K562 (cell line): ENCODE measurements at regions not wholly inside any gene's neighbourhood (a gene's known extent, or its start where the extent isn't known, plus 50 kb on each side); places are given as distances from the start of the nearest gene placed in this dataset.
A peak's percentile ranks its signal among the peaks of the same experiment; 100 is the strongest.

Experiments used
- ATAC-seq: fragments of 200-7000 bp; cut with Tn5 transposase; 3 replicates; pipeline ENCODE4 v1.9.1; 2020; ENCODE audit warnings: moderate library complexity
- BruUV-seq: library from RNA; stranded (reverse); fragments of 400-500 nt; replicated peaks from 2 replicates; lab custom pipeline; 2021; lab: Mats Ljungman, UMichigan
- CTCF ChIA-PET: fragments of 300-600 bp; formaldehyde crosslinking; extraction: SDS; loops from one replicate; lab custom pipeline; 2021; ENCODE audit warnings: low intra/inter-chr PET ratio; lab: Yijun Ruan, JAX
- POLR2A ChIA-PET: fragments of 300-600, 350-650 bp; sonication (Branson Sonifier 250); formaldehyde crosslinking; extraction: SDS; loops from one replicate; lab custom pipeline; 2021; ENCODE audit warnings: antibody characterized with exemption, inconsistent platforms; lab: Yijun Ruan, JAX
- DNase-seq, 4 experiments: peaks; one replicate each; pipeline versions ENCODE4 v3.0.0 to v3.0.0-alpha.2; 2011 to 2018; ENCODE audit warnings: low spot score in 3 of 4, mixed read lengths in 3 of 4; ENCODE audit errors: extremely low read depth in 1 of 4
- FAIRE-seq: peaks from 2 replicates; lab custom pipeline; 2011; peaks lifted over from hg19 to GRCh38; lab: Jason Lieb, UNC
- H2AFZ ChIP-seq: 2 replicates; pipeline ENCODE4 v1.6.0; 2011; ENCODE audit warnings: low read depth, low read length, control low read depth, inconsistent platforms
- H3K27ac ChIP-seq: fragments of 200-600 bp; 3 replicates; pipeline ENCODE4 v1.8.0; 2011; ENCODE audit warnings: low read depth, mild to moderate bottlenecking, control low read depth, inconsistent platforms, low read length, moderate library complexity, mixed read lengths; ENCODE audit errors: extremely low read depth
- H3K27me3 ChIP-seq, 2 experiments: fragments of 300-600 bp in 1 of 2; 2 replicates in 1 of 2; 3 replicates in 1 of 2; pipeline versions ENCODE4 v1.6.0 to v1.8.0; 2011; ENCODE audit warnings: inconsistent platforms in 2 of 2, low read length in 2 of 2, mild to moderate bottlenecking in 1 of 2, mixed read lengths in 1 of 2, moderate library complexity in 1 of 2; ENCODE audit not compliant: control insufficient read depth in 2 of 2, insufficient read depth in 2 of 2
- H3K36me3 ChIP-seq: fragments of 300-600 bp; 3 replicates; pipeline ENCODE4 v1.8.0; 2011; ENCODE audit warnings: mild to moderate bottlenecking, low read length, inconsistent platforms; ENCODE audit not compliant: control insufficient read depth, insufficient read depth
- H3K4me1 ChIP-seq, 2 experiments: fragments of 200-600 bp in 1 of 2; replicated peaks in 1 of 2; 2 replicates in 1 of 2; 3 replicates in 1 of 2; pipeline versions ENCODE4 v1.5.1 to v1.8.0; 2011; ENCODE audit warnings: inconsistent platforms in 2 of 2, low read length in 2 of 2, mild to moderate bottlenecking in 1 of 2, mixed read lengths in 1 of 2, moderate library complexity in 1 of 2; ENCODE audit not compliant: control insufficient read depth in 2 of 2, insufficient read depth in 2 of 2
- H3K4me2 ChIP-seq: 2 replicates; pipeline ENCODE4 v1.6.1; 2011; ENCODE audit warnings: low read length, control low read depth, inconsistent platforms, mixed read lengths; ENCODE audit not compliant: insufficient read depth
- H3K4me3 ChIP-seq: fragments of 200-600 bp; sonication (generic), shearing (Covaris generic); 2 replicates; pipeline ENCODE4 v1.5.1; 2016; ENCODE audit warnings: control low read depth, inconsistent platforms
- H3K79me2 ChIP-seq: fragments of 200-600 bp; 3 replicates; pipeline ENCODE4 v1.8.0; 2011; ENCODE audit warnings: low read length, inconsistent platforms; ENCODE audit not compliant: control insufficient read depth, insufficient read depth
- H3K9ac ChIP-seq, 2 experiments: 2 replicates each; pipeline versions ENCODE4 v1.6.0 to v1.6.1; 2011; ENCODE audit warnings: low read depth in 2 of 2, low read length in 2 of 2, control low read depth in 1 of 2, inconsistent platforms in 1 of 2, mild to moderate bottlenecking in 1 of 2, mixed read lengths in 1 of 2; ENCODE audit not compliant: insufficient read depth in 1 of 2
- H3K9me1 ChIP-seq: one replicate; pipeline ENCODE4 v1.6.0; 2011; ENCODE audit warnings: inconsistent platforms, mild to moderate bottlenecking, low read length, moderate library complexity; ENCODE audit not compliant: control insufficient read depth, insufficient read depth
- H3K9me3 ChIP-seq: replicated peaks from 2 replicates; pipeline ENCODE4 v1.5.1; 2011; ENCODE audit warnings: low read depth, low read length, inconsistent platforms; ENCODE audit not compliant: control insufficient read depth, insufficient read depth
- H4K20me1 ChIP-seq: replicated peaks from 2 replicates; pipeline ENCODE4 v1.6.1; 2011; ENCODE audit warnings: low read length, inconsistent platforms, mixed read lengths; ENCODE audit not compliant: control insufficient read depth, insufficient read depth
- EHMT2 ChIP-seq: fragments of 450-650 bp; IDR thresholded peaks from 2 replicates; pipeline ENCODE4 v1.6.1; 2018; ENCODE audit warnings: antibody characterized with exemption
- MEF2D ChIP-seq: conservative IDR thresholded peaks from 2 replicates; pipeline ENCODE4 v1.6.1; 2016; ENCODE audit warnings: low read depth, missing genetic modification characterization, missing compliant biosample characterization
- REST ChIP-seq, 2 experiments: fragments of 450-650 bp; formaldehyde crosslinking in 1 of 2; IDR thresholded peaks; 2 replicates each; pipeline versions ENCODE4 v1.4.0 to v1.6.1; 2014 to 2020; ENCODE audit warnings: mild to moderate bottlenecking in 2 of 2, borderline replicate concordance in 1 of 2, low read depth in 1 of 2
- TAF7 ChIP-seq: fragments of 450-650 bp; IDR thresholded peaks from 2 replicates; pipeline ENCODE4 v1.6.1; 2016; ENCODE audit warnings: missing genetic modification characterization, missing compliant biosample characterization
- WGBS: fragments of 100-300 bp; shearing (Covaris generic); methylation state at CpG from one replicate; pipeline ENCODE4 v1.1.6; 2016; ENCODE audit warnings: low coverage, mixed read lengths; ENCODE audit not compliant: insufficient coverage; ENCODE audit errors: missing lambda C conversion rate; 5-methylcytosine and 5-hydroxymethylcytosine counted together
- in situ Hi-C: fragments of 300-500 bp; cut with MboI; formaldehyde crosslinking; loops from 4 replicates; pipeline ENCODE4 v1.15.0; 2018; ENCODE audit warnings: inconsistent platforms, mixed read lengths
- intact Hi-C: fragments of 100-400 bp; cut with micrococcal nuclease; formaldehyde crosslinking; loops from 2 replicates; pipeline ENCODE4 v1.14.2; 2022

GRCh38 chr2:94762600-94762999 is 108.6 kb upstream of the TEKT4 start:
- Histone ChIP-seq H3K36me3 (no peaks in the 10 kb centered on the region), H3K27ac (no peak overlapping the region), H3K9me1 (no peaks in the 10 kb centered on the region), H3K79me2 (no peaks in the 10 kb centered on the region), H3K4me2 (no peak overlapping the region), H3K4me3 (no peak overlapping the region), H4K20me1 (no peaks in the 10 kb centered on the region), H2AFZ (no peak overlapping the region), H3K9ac (no peak overlapping the region), H3K27me3 (no peaks in the 10 kb centered on the region), H3K9me3 (no peaks in the 10 kb centered on the region), H3K4me1 (no peaks in the 10 kb centered on the region)
- no peak for TF ChIP-seq TAF7 (tag)
- no peak for TF ChIP-seq MEF2D (tag)
- TF ChIP-seq EHMT2 = peak; percentile 76
- peak; percentile 92 for TF ChIP-seq REST (IDR thresholded peaks at IDR 0.05; ENCODE audit: borderline replicate concordance)
- TF ChIP-seq REST (CRISPR knock-in tag; IDR thresholded peaks at IDR 0.05; ENCODE audit: low read depth) = peak; percentile 62; the same call in 1 of the 2 replicates
- DNase-seq (peak in 2 of 4 experiments; percentile 5 to 9), ATAC-seq (no peak), FAIRE-seq (no peak)
- WGBS = 2% methylated on average over 5 of the region's 5 CpGs
- ChIA-PET CTCF (no interaction called here), POLR2A (no interaction called here)
- BruUV-seq = no TSS peak
- intact Hi-C loops (no loop called here), in situ Hi-C loops (no loop called here)
